Ascending aorta (tissue), 2 donors: ENCODE measurements at regions not wholly inside any gene's neighbourhood (a gene's known extent, or its start where the extent isn't known, plus 50 kb on each side); places are given as distances from the start of the nearest gene placed in this dataset.

Source experiments
- DNase-seq, 2 donors: peaks; one replicate each; pipeline ENCODE4 v3.0.0-alpha.2; 2019; ENCODE audit warnings: low spot score in 2 of 2
- H3K27ac ChIP-seq, 2 donors: fragments of 200-600 bp; sonication (generic); one replicate each; pipeline ENCODE4 v1.5.1; 2016 to 2017; ENCODE audit warnings: mild to moderate bottlenecking in 1 of 2
- H3K27me3 ChIP-seq: fragments of 200-600 bp; sonication (generic); one replicate; pipeline ENCODE4 v1.5.1; 2017
- H3K36me3 ChIP-seq, 2 donors: fragments of 200-600 bp; sonication (generic); one replicate each; pipeline ENCODE4 v1.5.1; 2016
- H3K4me1 ChIP-seq, 2 donors: fragments of 200-600 bp; sonication (generic); one replicate each; pipeline ENCODE4 v1.5.1; 2016 to 2017; ENCODE audit warnings: mild to moderate bottlenecking in 1 of 2
- H3K4me3 ChIP-seq, 2 donors: fragments of 200-600 bp; sonication (generic); one replicate each; pipeline ENCODE4 v1.5.1; 2016 to 2017; ENCODE audit warnings: mild to moderate bottlenecking in 1 of 2
- H3K9me3 ChIP-seq, 2 donors: fragments of 200-600 bp; sonication (generic); one replicate each; pipeline ENCODE4 v1.5.1; 2016
- intact Hi-C: fragments of 100-400 bp; cut with DNase I; formaldehyde crosslinking; loops from one replicate; pipeline ENCODE4 v1.15.1; 2023
- TF ChIP-seq, protein P1 (sequence below), 3 experiments: fragments of 200-600 bp in 2 of 3; fragments of 450-650 bp in 1 of 3; sonication (generic) in 2 of 3; IDR thresholded peaks; one replicate each; pipeline ENCODE4 v1.5.1; 2016 to 2019; ENCODE audit warnings: antibody characterized with exemption in 3 of 3, mild to moderate bottlenecking in 1 of 3, moderate library complexity in 1 of 3

DNA sequence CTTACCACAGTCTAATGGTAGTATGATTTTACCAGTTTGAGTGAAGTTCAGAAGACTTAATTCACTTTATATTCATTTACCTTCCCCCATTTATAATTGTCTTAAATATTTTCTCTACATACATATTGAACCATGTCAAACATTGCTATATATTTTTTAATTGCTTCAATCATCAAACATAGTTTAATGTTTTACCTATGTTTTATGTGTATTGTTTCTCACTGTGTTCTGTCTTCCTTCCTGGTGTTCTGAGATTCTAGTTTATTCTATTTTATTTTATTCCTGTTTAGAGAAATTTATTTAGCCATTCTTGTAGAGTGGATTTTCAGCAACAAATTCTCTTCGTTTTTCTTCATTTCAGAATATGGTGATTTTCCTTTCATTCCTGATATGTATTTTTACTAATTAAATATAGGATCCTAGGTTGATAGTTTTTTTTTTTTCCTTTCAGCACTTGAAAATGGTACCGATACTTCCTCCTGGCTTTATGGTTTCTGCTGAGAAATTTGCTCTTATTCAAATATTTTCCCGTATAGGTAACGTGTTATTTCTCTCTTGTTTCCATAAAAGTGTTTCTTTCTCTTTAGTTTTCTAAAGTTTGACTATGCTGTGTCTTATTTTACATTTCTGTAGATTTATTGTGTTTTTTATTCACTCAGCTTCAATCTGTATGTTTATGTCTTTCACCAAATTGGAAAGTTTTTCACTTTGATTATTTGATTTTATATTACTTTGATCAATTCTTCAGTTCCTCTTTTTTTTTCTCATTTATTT, 201.8 kb upstream of the AGR3 start:
- intact Hi-C loops = no loop called here
- no peaks in the 10 kb centered on the region for H3K4me1 ChIP-seq
- H3K27ac ChIP-seq = no peak overlapping the region
- H3K9me3 ChIP-seq = no peaks in the 10 kb centered on the region
- H3K4me3 ChIP-seq = no peak overlapping the region
- no peaks in the 10 kb centered on the region for H3K27me3 ChIP-seq
- no peaks in the 10 kb centered on the region for H3K36me3 ChIP-seq
- TF ChIP-seq, protein P1, sequence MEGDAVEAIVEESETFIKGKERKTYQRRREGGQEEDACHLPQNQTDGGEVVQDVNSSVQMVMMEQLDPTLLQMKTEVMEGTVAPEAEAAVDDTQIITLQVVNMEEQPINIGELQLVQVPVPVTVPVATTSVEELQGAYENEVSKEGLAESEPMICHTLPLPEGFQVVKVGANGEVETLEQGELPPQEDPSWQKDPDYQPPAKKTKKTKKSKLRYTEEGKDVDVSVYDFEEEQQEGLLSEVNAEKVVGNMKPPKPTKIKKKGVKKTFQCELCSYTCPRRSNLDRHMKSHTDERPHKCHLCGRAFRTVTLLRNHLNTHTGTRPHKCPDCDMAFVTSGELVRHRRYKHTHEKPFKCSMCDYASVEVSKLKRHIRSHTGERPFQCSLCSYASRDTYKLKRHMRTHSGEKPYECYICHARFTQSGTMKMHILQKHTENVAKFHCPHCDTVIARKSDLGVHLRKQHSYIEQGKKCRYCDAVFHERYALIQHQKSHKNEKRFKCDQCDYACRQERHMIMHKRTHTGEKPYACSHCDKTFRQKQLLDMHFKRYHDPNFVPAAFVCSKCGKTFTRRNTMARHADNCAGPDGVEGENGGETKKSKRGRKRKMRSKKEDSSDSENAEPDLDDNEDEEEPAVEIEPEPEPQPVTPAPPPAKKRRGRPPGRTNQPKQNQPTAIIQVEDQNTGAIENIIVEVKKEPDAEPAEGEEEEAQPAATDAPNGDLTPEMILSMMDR (IDR thresholded peaks at IDR 0.05) = no peak
- DNase-seq = no peak

- Histone ChIP-seq H3K4me3 (no peak overlapping the region), H3K9me3 (no peaks in the 10 kb centered on the region), H3K4me1 (no peaks in the 10 kb centered on the region), H3K27ac (no peak overlapping the region), H3K27me3 (no peaks in the 10 kb centered on the region), H3K36me3 (no peaks in the 10 kb centered on the region)
- intact Hi-C loops = no loop called here
- DNase-seq = no peak
- TF ChIP-seq, protein P1 (IDR thresholded peaks at IDR 0.05) = no peak
Measured at GRCh38 chr7:17084166-17084475, 202.3 kb upstream of the AGR3 start.

DNA sequence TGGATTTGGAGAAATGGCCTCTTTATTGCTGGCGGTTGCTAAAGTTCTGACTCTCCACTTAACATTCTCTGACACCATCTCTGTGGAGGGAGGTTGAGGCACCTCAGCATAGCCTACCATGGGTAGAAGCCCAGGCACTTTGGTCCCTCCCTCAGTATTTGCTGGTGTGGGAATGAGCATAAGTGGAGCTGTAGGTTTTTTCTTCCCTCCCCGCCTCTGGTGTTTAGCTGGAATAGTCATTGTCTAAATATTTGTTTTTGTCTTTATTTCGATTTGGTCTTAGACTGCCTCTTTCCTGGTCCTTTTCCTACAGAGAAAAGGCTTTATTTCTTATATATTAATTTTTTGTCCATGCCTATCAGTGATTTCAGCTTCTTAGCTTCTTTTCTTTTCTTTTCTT, 203.4 kb upstream of the AGR3 start:
- no peak for DNase-seq

GRCh38 chr7:17086403-17086802, 204.6 kb upstream of the AGR3 start:
- no peaks in the 10 kb centered on the region for H3K9me3 ChIP-seq
- no peaks in the 10 kb centered on the region for H3K36me3 ChIP-seq
- no peak overlapping the region for H3K27ac ChIP-seq
- no peaks in the 10 kb centered on the region for H3K27me3 ChIP-seq
- no peak overlapping the region for H3K4me3 ChIP-seq
- DNase-seq = no peak
- TF ChIP-seq, protein P1 (IDR thresholded peaks at IDR 0.05) = no peak
- no peaks in the 10 kb centered on the region for H3K4me1 ChIP-seq
- intact Hi-C loops = no loop called here

More for the DNA sequence above, 203.4 kb upstream of the AGR3 start:
- no peak overlapping the region for H3K27ac ChIP-seq
- TF ChIP-seq, protein P1 (IDR thresholded peaks at IDR 0.05) = no peak
- no peaks in the 10 kb centered on the region for H3K9me3 ChIP-seq
- no peaks in the 10 kb centered on the region for H3K27me3 ChIP-seq
- H3K36me3 ChIP-seq = no peaks in the 10 kb centered on the region
- no peak overlapping the region for H3K4me3 ChIP-seq
- intact Hi-C loops = no loop called here
- H3K4me1 ChIP-seq = no peaks in the 10 kb centered on the region

DNA sequence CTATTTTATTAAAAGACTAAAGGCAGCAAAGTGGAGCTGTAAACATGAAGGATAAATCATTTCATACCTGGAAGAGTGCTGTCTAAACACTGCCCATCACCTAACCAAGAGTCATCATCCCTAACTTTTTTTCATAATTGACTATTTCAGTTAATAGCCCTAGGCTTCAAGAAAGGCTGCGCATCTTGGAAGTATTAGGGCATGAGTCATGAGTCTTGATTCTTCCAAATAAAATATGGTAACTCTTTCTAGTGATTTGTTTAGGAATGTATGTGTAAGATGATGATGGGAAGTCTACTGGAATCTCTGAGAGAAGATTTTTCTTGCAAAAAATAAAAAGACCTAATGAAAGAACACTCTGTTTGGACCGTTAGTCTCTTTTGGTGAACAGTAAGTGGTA, 207.7 kb upstream of the AHR start:
- no peak for DNase-seq
- Histone ChIP-seq H3K9me3 (no peaks in the 10 kb centered on the region), H3K4me1 (no peaks in the 10 kb centered on the region), H3K4me3 (no peak overlapping the region), H3K27me3 (no peaks in the 10 kb centered on the region), H3K27ac (no peak overlapping the region), H3K36me3 (no peaks in the 10 kb centered on the region)
- TF ChIP-seq, protein P1 (IDR thresholded peaks at IDR 0.05) = no peak
- intact Hi-C loops = no loop called here

DNA sequence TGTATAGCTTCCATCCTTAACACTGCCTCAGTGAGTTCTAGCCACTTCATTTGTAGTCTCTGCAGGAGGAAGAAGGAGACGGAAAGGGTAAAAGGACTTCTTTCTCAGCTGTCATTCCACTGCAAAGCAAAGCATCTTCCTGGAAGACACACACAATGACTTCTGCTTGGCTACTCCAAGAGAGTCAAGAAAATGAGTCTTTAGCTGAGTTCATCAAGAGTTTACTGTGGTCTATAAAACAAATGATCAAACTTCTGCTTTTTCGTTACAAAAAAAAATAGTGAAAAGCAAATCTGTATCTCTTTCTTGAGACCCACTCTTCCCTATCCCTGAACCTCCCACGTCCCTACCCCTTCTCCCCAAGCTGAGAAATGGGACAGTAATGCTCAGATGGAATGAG, 205.0 kb upstream of the AHR start:
- DNase-seq = no peak
- H3K36me3 ChIP-seq = no peaks in the 10 kb centered on the region
- intact Hi-C loops = no loop called here
- no peaks in the 10 kb centered on the region for H3K9me3 ChIP-seq
- no peaks in the 10 kb centered on the region for H3K27me3 ChIP-seq
- TF ChIP-seq, protein P1 (IDR thresholded peaks at IDR 0.05) = no peak
- H3K4me1 ChIP-seq = no peaks in the 10 kb centered on the region
- H3K4me3 ChIP-seq = no peak overlapping the region
- no peak overlapping the region for H3K27ac ChIP-seq
